Stomach (tissue), 4 donors: ENCODE measurements at regions not wholly inside any gene's neighbourhood (a gene's known extent, or its start where the extent isn't known, plus 50 kb on each side); places are given as distances from the start of the nearest gene placed in this dataset.

Experiments
- EP300 ChIP-seq: sonication (generic); formaldehyde crosslinking; IDR thresholded peaks from one replicate; pipeline ENCODE4 v1.6.1; 2017; ENCODE audit warnings: antibody characterized with exemption
- POLR2A ChIP-seq, 4 donors: fragments of 450-650 bp; IDR thresholded peaks; one replicate each; pipeline ENCODE4 v1.6.1; 2016; ENCODE audit warnings: antibody characterized with exemption in 4 of 4, control low read depth in 2 of 4, mild to moderate bottlenecking in 1 of 4, moderate library complexity in 1 of 4
- POLR2AphosphoS5 ChIP-seq, 3 donors: sonication (generic); formaldehyde crosslinking; IDR thresholded peaks; one replicate each; pipeline ENCODE4 v1.6.1; 2016; ENCODE audit warnings: antibody characterized with exemption in 3 of 3
- TF ChIP-seq, protein P1 (sequence below), 7 experiments: fragments of 450-650 bp in 4 of 7; fragments of 200-600 bp in 3 of 7; sonication (generic) in 3 of 7; IDR thresholded peaks; one replicate each; pipeline ENCODE4 v1.5.1; 2016 to 2019; ENCODE audit warnings: antibody characterized with exemption in 7 of 7, control low read depth in 2 of 7, mild to moderate bottlenecking in 1 of 7

- TF ChIP-seq, protein P1, sequence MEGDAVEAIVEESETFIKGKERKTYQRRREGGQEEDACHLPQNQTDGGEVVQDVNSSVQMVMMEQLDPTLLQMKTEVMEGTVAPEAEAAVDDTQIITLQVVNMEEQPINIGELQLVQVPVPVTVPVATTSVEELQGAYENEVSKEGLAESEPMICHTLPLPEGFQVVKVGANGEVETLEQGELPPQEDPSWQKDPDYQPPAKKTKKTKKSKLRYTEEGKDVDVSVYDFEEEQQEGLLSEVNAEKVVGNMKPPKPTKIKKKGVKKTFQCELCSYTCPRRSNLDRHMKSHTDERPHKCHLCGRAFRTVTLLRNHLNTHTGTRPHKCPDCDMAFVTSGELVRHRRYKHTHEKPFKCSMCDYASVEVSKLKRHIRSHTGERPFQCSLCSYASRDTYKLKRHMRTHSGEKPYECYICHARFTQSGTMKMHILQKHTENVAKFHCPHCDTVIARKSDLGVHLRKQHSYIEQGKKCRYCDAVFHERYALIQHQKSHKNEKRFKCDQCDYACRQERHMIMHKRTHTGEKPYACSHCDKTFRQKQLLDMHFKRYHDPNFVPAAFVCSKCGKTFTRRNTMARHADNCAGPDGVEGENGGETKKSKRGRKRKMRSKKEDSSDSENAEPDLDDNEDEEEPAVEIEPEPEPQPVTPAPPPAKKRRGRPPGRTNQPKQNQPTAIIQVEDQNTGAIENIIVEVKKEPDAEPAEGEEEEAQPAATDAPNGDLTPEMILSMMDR (IDR thresholded peaks at IDR 0.05), result no peak
- no peak for TF ChIP-seq POLR2AphosphoS5 (IDR thresholded peaks at IDR 0.05)
- TF ChIP-seq POLR2A (IDR thresholded peaks at IDR 0.05), result no peak
- TF ChIP-seq EP300, result no peak
Observed at GRCh38 chr5:91221917-91222316, 161.2 kb downstream of the ARRDC3 start.
